NCI-H1105 treated with DMSO at 0.1 percent for 48 hours (cell line): ENCODE measurements at regions not wholly inside any gene's neighbourhood (a gene's known extent, or its start where the extent isn't known, plus 50 kb on each side); places are given as distances from the start of the nearest gene placed in this dataset.

ENCODE experiments used
- DNase-seq: peaks from one replicate; lab custom pipeline; 2025; lab: John Stamatoyannopoulos, UW

GRCh38 chr6:43869079-43869710 is 99.2 kb downstream of the VEGFA start:
- DNase-seq = no peak

GRCh38 chr6:43868467-43868866 is 98.5 kb downstream of the VEGFA start:
- DNase-seq = no peak

- DNase-seq = no peak
These were observed 98.0 kb downstream of the VEGFA start for GRCh38 chr6:43867996-43868395.

- no peak for DNase-seq
These were observed 97.2 kb downstream of the VEGFA start for GRCh38 chr6:43867246-43867645.

GRCh38 chr6:43865932-43866645 is 96.1 kb downstream of the VEGFA start:
- no peak for DNase-seq

- DNase-seq = no peak
These were observed 95.1 kb downstream of the VEGFA start for GRCh38 chr6:43865086-43865485.

- DNase-seq = no peak
These were observed 92.9 kb downstream of the VEGFA start for GRCh38 chr6:43862925-43863324.

- DNase-seq = no peak
These were observed 91.3 kb downstream of the VEGFA start for GRCh38 chr6:43861212-43861894.

- DNase-seq = no peak
These were observed 90.3 kb downstream of the VEGFA start for GRCh38 chr6:43860285-43860684.

GRCh38 chr6:43859213-43859612 is 89.2 kb downstream of the VEGFA start:
- no peak for DNase-seq

GRCh38 chr6:43858161-43859153 is 88.4 kb downstream of the VEGFA start:
- DNase-seq = no peak

- DNase-seq = no peak
These were observed 86.2 kb downstream of the VEGFA start for GRCh38 chr6:43856005-43856765.

GRCh38 chr6:43855247-43855646 is 85.2 kb downstream of the VEGFA start:
- DNase-seq = no peak

GRCh38 chr6:43853066-43853650 is 83.1 kb downstream of the VEGFA start:
- DNase-seq = no peak

GRCh38 chr6:43852350-43852864 is 82.4 kb downstream of the VEGFA start:
- DNase-seq = no peak

- DNase-seq = no peak
These were observed 81.3 kb downstream of the VEGFA start for GRCh38 chr6:43851204-43851865.

GRCh38 chr6:43850314-43851203 is 80.5 kb downstream of the VEGFA start:
- no peak for DNase-seq

GRCh38 chr6:43849844-43850243 is 79.8 kb downstream of the VEGFA start:
- DNase-seq = no peak
